SK-N-SH treated with all-trans-retinoic acid at 6 μM for 48 hours (cell line): ENCODE measurements at regions not wholly inside any gene's neighbourhood (a gene's known extent, or its start where the extent isn't known, plus 50 kb on each side); places are given as distances from the start of the nearest gene placed in this dataset.
"Not testable (repeated sequence)": the region's sequence is repeated elsewhere in the genome, so short reads cannot be mapped to it uniquely, and the experiment has no call there.

ENCODE experiments used
- ARNTL ChIP-seq: fragments of 450-650 bp; formaldehyde crosslinking; IDR thresholded peaks from 2 replicates; pipeline ENCODE4 v1.5.0; 2020; ENCODE audit warnings: low read depth, mild to moderate bottlenecking, moderate library complexity, borderline replicate concordance
- BACH2 ChIP-seq: fragments of 250-450 bp; sonication (Bioruptor Pico); IDR thresholded peaks from 2 replicates; pipeline ENCODE4 v1.9.0; 2021; ENCODE audit warnings: mild to moderate bottlenecking, borderline replicate concordance
- CREB5 ChIP-seq: fragments of 250-450 bp; sonication (Bioruptor Pico); IDR thresholded peaks from 2 replicates; pipeline ENCODE4 v1.5.1; 2020; ENCODE audit warnings: low read depth, mild to moderate bottlenecking, moderate library complexity
- PPARA ChIP-seq: fragments of 250-450 bp; sonication (Bioruptor Pico); IDR thresholded peaks from 2 replicates; pipeline ENCODE4 v1.5.0; 2020; ENCODE audit warnings: mild to moderate bottlenecking, borderline replicate concordance
- RARB ChIP-seq: fragments of 250-450 bp; sonication (Bioruptor Pico); IDR thresholded peaks from 2 replicates; pipeline ENCODE4 v1.8.0; 2021; ENCODE audit warnings: mild to moderate bottlenecking, moderate library complexity
- SNAI2 ChIP-seq: fragments of 250-450 bp; sonication (Bioruptor Pico); IDR thresholded peaks from 2 replicates; pipeline ENCODE4 v1.5.0; 2020; ENCODE audit warnings: mild to moderate bottlenecking, moderate library complexity
- TCF4 ChIP-seq: fragments of 250-450 bp; sonication (Bioruptor Pico); IDR thresholded peaks from 2 replicates; pipeline ENCODE4 v1.8.0; 2021; ENCODE audit warnings: mild to moderate bottlenecking, moderate library complexity, borderline replicate concordance
- TOX ChIP-seq: fragments of 250-450 bp; sonication (Bioruptor Pico); IDR thresholded peaks from 2 replicates; pipeline ENCODE4 v1.8.0; 2021; ENCODE audit warnings: mild to moderate bottlenecking, moderate library complexity, borderline replicate concordance
- ZFP3 ChIP-seq: fragments of 250-450 bp; sonication (Bioruptor Pico); IDR thresholded peaks from 2 replicates; pipeline ENCODE4 v1.5.0; 2020; ENCODE audit warnings: mild to moderate bottlenecking, moderate library complexity
- ZFP30 ChIP-seq: fragments of 450-650 bp; formaldehyde crosslinking; IDR thresholded peaks from 2 replicates; pipeline ENCODE4 v1.5.0; 2022; ENCODE audit warnings: mild to moderate bottlenecking, moderate library complexity
- TF ChIP-seq, protein P1 (sequence below): fragments of 250-450 bp; sonication (Bioruptor Pico); IDR thresholded peaks from 2 replicates; pipeline ENCODE4 v1.8.0; 2021; ENCODE audit warnings: low read depth, mild to moderate bottlenecking, moderate library complexity, borderline replicate concordance
- TF ChIP-seq, protein P2 (sequence below): fragments of 250-450 bp; sonication (Bioruptor Pico); IDR thresholded peaks from 2 replicates; pipeline ENCODE4 v1.5.1; 2021; ENCODE audit warnings: mild to moderate bottlenecking, moderate library complexity

GRCh38 chr2:194462883-194463282 is 1194.1 kb upstream of the SLC39A10 start:
- TF ChIP-seq CREB5 (CRISPR knock-in tag); BACH2 (CRISPR knock-in tag); PPARA; ZFP3 (CRISPR knock-in tag); ARNTL (CRISPR knock-in tag); TOX; ZFP30 (CRISPR knock-in tag); SNAI2 (CRISPR knock-in tag); RARB; TCF4 (CRISPR knock-in tag): not testable (repeated sequence)
- TF ChIP-seq, protein P1, sequence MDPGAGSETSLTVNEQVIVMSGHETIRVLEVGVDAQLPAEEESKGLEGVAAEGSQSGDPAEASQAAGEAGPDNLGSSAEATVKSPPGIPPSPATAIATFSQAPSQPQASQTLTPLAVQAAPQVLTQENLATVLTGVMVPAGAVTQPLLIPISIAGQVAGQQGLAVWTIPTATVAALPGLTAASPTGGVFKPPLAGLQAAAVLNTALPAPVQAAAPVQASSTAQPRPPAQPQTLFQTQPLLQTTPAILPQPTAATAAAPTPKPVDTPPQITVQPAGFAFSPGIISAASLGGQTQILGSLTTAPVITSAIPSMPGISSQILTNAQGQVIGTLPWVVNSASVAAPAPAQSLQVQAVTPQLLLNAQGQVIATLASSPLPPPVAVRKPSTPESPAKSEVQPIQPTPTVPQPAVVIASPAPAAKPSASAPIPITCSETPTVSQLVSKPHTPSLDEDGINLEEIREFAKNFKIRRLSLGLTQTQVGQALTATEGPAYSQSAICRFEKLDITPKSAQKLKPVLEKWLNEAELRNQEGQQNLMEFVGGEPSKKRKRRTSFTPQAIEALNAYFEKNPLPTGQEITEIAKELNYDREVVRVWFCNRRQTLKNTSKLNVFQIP (CRISPR knock-in tag) = not testable (repeated sequence)
- TF ChIP-seq, protein P2, sequence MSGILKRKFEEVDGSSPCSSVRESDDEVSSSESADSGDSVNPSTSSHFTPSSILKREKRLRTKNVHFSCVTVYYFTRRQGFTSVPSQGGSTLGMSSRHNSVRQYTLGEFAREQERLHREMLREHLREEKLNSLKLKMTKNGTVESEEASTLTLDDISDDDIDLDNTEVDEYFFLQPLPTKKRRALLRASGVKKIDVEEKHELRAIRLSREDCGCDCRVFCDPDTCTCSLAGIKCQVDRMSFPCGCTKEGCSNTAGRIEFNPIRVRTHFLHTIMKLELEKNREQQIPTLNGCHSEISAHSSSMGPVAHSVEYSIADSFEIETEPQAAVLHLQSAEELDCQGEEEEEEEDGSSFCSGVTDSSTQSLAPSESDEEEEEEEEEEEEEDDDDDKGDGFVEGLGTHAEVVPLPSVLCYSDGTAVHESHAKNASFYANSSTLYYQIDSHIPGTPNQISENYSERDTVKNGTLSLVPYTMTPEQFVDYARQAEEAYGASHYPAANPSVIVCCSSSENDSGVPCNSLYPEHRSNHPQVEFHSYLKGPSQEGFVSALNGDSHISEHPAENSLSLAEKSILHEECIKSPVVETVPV = not testable (repeated sequence)
